Femur (tissue), 1 donor: ENCODE measurements at regions not wholly inside any gene's neighbourhood (a gene's known extent, or its start where the extent isn't known, plus 50 kb on each side); places are given as distances from the start of the nearest gene placed in this dataset.

ENCODE experiments used
- DNase-seq: peaks from one replicate; pipeline ENCODE4 v3.0.0-alpha.2; 2017

GRCh38 chr13:40121722-40122121 lies 466.3 kb downstream of the COG6 start:
- no peak for DNase-seq

DNA sequence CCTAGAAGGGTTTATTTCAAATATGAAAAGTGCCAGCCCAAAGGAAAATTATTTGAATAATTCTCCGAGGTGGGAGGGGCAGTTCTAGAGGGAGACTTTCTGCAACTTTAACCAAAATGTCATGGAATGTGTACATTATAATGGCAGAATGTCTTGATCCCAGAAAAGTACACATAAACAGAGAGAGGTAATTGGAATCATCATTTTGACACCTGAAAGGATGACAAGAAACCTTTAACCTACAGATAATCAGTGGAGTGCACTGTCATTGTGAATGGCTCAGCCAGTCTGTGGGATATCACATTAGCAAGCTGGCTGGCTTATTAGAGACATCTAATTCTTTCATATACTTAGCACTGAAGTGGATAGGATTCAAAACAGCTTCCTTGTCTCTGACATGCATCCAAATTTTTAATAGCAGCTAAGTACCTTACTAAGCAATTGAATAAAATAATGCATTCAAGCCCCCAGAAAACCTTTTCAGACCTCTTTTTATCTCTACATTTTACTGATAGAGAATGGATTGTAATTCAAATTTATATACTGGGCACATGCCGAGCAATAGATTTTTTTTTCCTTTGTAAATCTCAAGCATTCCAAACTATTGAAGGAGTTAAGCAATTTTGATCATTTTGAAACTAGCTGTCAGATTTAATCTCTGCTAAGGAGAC lies 468.6 kb downstream of the COG6 start:
- DNase-seq = no peak

DNA sequence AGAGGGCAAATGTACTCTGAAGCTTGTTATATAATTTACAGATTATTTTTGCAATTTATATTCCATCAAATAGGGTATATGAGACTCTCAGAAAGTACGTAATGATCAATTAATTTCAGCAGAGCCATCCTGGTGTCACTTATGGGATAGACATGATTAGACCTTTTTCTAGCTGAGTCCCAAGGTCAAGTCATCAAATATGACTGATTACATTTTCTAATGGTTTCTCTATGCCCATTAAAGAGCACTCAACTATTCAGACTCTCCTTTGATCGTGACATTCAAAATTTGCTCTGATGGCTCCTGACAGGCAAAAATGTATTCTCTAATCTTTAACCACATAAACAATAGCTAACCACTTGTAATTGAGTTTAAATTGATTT lies 469.2 kb downstream of the COG6 start:
- no peak for DNase-seq

DNA sequence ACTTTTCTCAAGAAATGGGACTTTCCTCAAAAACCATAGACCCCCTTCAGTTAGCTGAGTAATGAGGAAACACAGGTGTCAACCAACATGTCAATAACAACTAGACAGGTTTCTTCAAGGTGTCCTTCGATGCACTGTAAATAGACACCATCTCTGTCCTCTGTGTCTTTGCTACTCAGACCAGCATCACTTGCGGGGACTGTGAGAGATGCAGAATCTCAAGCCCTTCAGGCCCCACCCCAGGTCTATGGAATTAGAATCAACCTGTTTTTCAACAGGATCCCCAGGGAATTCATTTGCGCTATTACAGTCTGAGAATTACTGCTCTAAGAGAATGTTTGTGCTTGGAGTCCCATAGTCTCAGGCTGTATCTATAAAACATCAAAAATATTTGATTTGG lies 469.9 kb downstream of the COG6 start:
- no peak for DNase-seq

DNA sequence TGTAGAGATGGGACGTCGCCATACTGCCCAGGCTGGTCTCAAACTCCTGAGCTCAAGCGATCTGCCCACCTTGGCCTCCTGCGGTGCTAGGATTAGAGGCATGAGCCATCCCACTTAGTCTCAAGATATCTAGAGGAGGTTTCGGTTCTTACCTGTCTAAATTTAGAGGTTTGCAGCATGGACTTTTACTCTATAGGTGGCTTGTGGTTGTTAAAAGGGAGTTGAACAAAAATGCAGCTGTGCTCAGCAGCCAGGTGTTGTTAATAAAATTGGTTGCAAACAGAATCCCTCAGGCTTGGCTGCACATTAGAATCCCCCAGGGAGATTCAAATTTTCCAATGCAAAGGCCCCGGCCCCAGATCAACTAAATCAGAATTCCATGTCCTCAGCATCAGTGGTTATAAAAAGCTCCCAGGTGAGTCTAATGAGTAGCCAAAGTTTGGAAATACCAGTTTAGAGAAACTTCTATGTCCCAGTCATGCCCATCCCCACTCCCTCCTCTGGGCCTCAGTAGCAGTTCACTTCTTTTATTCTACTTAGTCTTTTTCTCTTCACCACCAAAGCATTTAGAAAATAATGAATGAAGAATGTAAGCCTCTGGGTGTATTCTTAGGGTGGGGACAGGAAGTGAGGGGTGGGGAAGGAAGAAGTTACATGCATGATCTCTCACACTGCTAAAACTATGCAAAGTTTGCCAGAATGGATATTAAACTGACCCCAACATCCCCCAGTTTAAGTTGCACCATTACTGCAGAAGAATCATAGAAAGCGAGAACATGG lies 471.0 kb downstream of the COG6 start:
- no peak for DNase-seq

- no peak for DNase-seq
Observed at GRCh38 chr13:40127476-40127875, 472.0 kb downstream of the COG6 start.

- no peak for DNase-seq
Observed at GRCh38 chr13:40127925-40128324, 472.5 kb downstream of the COG6 start.

DNA sequence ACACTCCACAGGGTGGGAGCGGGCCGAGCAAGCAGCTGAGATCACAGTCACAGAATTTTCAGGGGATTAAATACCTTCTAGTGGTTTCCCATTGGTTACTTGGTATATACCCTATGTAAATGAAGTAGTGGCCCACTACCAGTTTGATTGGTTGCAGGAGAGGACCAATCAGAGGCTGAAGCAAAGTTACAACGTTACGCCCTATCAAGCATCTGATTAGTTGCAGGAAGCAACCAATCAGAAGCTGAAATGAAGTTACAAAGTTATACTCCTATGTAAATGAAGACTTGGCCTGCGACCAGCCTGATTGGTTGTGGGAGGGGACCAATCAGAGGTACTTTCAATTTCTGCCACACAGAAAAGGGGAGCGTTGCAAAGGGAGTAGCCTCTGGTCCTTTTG lies 474.0 kb downstream of the COG6 start:
- DNase-seq = no peak

- DNase-seq = no peak
Observed at GRCh38 chr13:40130871-40131636, 475.6 kb downstream of the COG6 start.

- DNase-seq = no peak
Observed at GRCh38 chr13:40132249-40132648, 476.8 kb downstream of the COG6 start.

DNA sequence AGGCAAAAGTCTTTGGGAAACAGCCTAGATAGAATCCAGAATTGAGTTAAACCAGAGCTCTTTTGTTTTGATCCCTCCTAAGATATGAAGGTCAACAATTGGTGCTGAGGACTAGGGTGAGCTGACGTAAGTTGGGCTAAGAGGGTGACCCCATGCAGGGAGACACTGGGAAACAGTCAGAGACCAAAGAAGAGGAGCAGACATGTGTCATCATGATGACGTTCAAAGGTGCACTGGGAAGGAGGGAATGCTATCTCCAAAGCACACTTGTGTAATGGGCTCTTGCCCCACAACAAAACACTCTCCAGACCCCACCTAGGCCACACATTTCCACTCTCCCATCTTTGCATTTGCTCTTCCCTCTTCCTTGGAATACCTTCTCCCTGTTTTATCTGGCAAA lies 481.4 kb downstream of the COG6 start:
- no peak for DNase-seq

- no peak for DNase-seq
Observed at GRCh38 chr13:40137400-40137799, 481.9 kb downstream of the COG6 start.

DNA sequence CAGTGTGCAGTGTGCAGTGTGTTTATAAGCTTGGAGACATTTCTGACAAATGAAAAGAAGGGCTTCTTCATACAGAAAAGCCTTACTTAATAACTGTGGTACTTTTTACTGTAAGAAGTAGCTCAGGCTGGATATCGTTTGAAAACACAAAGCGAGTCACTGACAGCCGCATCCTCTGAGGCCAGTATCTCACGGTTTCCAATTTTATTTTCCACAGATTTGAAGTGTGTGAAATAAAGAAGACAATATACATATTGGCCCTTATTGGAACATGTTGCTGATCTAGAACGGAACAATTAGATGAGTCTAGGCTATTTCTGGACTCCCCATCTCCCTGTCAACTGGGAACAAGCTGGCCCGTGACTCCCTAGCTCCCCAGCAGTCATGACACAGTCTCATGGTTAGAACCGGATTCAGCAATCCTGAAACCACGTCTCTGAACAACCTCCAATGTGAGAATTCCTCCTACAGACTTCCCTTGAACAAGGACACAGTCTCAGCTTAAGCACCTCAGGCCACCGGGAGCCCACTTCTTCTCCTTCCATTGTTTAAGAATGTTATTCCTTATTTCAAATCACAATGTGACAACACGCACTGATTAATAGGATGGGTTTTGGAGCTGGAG lies 484.5 kb downstream of the COG6 start:
- DNase-seq = no peak

- DNase-seq = no peak
Observed at GRCh38 chr13:40141859-40142555, 486.5 kb downstream of the COG6 start.

GRCh38 chr13:40143106-40143505 lies 487.6 kb downstream of the COG6 start:
- no peak for DNase-seq

GRCh38 chr13:40143559-40143958 lies 488.1 kb downstream of the COG6 start:
- no peak for DNase-seq

DNA sequence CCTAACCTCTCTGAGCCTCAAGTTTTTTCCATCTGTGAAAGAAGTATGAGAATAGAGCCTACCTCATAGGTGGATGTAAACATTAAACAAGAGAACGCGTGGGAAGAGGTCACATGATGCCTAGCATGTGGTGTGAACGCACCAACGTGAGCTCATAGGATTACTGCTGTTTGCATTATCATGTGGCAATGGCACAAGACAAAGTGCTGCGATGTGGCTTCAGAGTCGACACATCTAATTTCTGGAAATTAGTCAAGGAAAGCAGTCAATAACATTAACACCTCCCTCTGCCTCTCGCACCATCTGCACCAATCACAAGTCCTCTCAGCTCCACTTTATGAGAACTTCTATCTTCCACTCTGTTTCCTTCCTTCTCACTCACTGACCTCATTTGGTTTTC lies 489.7 kb downstream of the COG6 start:
- no peak for DNase-seq

- no peak for DNase-seq
Observed at GRCh38 chr13:40146063-40146462, 490.6 kb downstream of the COG6 start.

DNA sequence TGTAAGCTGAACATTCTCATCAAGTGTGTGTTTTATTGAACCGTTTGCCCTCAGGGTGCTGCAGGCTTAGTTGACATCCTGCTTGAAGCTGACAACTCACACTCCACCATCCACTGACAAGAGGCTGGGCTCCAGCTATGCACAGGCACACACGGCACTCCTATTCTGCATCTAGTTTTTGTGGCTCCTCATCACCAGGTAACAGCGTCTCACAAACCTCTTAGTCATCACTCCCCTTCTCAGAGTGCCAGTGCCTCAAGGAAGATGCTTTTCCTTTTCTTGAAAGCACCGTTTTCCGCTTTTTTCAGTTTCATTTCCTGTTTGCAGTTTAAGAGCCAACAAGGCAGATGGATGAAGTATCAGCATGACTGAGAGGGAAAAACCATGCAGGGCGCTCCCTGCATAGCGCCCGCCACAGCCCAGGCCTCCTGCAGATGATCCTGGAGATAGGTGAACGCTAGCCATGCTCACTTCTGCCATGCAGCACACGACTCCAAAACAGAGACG lies 491.2 kb downstream of the COG6 start:
- DNase-seq = no peak

- no peak for DNase-seq
Observed at GRCh38 chr13:40148101-40148500, 492.6 kb downstream of the COG6 start.

- no peak for DNase-seq
Observed at GRCh38 chr13:40148742-40149141, 493.3 kb downstream of the COG6 start.

DNA sequence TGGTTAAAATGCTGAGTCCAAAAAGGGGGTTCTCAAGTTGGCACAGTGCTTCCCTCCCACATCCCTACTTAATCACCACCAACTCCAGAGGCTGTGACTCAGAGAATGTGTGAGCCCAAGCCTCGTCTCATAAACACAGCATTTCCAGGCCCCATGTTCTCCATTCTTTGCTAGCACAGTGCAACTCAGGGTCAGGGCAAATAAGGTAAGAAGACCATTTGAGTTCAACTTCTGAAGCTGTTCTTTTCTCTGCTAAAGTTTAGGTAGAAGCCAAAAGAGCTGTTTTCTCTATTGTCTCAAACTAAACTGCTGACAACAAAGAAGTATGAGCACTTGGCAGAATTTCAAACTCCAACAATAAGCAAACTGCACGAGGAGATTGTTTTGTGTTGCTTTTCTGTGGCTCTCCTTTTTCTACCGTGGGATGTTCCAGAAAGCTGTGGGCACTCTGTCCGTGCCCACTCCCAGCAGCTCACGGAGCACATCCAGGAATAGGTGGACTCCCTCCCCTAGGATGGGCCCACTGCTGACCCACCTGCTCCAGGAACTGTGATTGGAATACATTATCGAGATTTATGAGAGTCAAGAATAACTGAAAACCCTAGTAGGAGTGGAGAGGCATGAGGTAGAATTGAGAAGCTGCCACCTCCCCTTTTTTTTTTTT lies 494.3 kb downstream of the COG6 start:
- no peak for DNase-seq
